Astrocyte of the cerebellum (primary cell): ENCODE measurements at regions not wholly inside any gene's neighbourhood (a gene's known extent, or its start where the extent isn't known, plus 50 kb on each side); places are given as distances from the start of the nearest gene placed in this dataset.

Source experiments
- DNase-seq: peaks from one replicate; pipeline ENCODE4 v3.0.0-alpha.2; 2011; ENCODE audit warnings: low read depth
- H3K4me3 ChIP-seq: 2 replicates; pipeline ENCODE4 v1.5.1; 2011; ENCODE audit warnings: mild to moderate bottlenecking, low read depth, low read length, moderate library complexity
- in situ Hi-C: cut with HindIII; loops from 2 replicates; pipeline ENCODE4 v1.10.0; 2017; ENCODE audit warnings: low sequenced_read_pairs
- TF ChIP-seq, protein P1 (sequence below): IDR thresholded peaks from 2 replicates; pipeline ENCODE4 v1.5.1; 2012; ENCODE audit warnings: low read length, low read depth, moderate library complexity, mild to moderate bottlenecking; ENCODE audit errors: missing control alignments

DNA sequence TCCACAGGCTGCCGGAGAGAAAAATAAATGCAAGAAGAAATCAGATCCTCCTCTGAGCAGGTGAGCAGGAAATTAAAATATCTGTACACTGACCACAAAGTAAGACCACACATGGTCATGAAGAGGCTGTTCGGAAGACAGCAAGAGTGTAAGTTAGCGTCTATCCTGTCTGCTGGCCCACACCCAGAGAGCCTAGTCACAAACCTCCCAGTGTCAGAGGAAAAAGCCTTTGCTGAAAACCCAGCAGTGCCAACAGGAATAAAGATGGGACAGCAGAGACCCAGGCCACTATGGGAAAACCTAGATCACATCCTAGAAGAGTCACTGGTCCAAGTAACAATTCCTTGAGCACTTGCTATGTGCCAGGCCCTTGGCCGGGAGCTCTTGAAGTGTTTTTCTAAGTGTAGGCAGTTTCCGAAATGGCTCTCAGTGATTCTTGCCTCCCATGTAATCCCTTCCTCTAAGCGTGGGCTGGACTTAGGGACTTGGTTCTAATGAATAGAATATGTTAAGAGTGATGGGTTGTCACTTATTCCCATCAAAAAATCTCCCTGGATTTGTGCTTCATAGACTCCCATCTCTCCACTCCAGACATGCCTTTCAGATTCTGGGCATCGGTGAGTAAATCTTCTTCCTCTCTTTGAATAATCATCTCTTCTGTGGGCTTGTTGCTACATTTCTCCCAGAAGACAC, 110.9 kb upstream of the PKDCC start:
- H3K4me3 ChIP-seq, result no peak overlapping the region
- TF ChIP-seq, protein P1, sequence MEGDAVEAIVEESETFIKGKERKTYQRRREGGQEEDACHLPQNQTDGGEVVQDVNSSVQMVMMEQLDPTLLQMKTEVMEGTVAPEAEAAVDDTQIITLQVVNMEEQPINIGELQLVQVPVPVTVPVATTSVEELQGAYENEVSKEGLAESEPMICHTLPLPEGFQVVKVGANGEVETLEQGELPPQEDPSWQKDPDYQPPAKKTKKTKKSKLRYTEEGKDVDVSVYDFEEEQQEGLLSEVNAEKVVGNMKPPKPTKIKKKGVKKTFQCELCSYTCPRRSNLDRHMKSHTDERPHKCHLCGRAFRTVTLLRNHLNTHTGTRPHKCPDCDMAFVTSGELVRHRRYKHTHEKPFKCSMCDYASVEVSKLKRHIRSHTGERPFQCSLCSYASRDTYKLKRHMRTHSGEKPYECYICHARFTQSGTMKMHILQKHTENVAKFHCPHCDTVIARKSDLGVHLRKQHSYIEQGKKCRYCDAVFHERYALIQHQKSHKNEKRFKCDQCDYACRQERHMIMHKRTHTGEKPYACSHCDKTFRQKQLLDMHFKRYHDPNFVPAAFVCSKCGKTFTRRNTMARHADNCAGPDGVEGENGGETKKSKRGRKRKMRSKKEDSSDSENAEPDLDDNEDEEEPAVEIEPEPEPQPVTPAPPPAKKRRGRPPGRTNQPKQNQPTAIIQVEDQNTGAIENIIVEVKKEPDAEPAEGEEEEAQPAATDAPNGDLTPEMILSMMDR, result no peak
- DNase-seq, result no peak
- in situ Hi-C loops, result no loop called here

DNA sequence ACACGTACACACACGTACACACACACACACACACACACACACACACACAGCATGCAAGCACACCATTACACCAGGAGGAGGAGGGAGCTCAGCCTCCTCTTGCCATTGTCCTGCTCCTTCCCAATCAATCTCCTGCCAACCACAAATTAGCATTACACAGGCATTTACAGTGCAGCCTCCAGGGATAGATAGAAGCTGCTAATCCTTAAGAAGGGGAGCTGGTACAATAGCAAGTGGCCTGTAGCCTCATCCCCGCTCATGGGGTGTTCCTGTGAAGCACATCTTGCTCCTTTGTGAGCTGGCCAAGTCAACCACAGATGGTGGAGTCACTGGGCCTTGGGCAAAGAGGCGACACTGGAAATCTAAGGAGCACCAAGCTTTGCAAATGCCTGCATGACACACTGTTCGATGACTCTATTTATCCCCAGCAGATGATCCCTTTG, 110.3 kb upstream of the PKDCC start:
- in situ Hi-C loops, result no loop called here
- TF ChIP-seq, protein P1, result no peak
- DNase-seq, result peak; percentile 46
- H3K4me3 ChIP-seq, result no peak overlapping the region

DNA sequence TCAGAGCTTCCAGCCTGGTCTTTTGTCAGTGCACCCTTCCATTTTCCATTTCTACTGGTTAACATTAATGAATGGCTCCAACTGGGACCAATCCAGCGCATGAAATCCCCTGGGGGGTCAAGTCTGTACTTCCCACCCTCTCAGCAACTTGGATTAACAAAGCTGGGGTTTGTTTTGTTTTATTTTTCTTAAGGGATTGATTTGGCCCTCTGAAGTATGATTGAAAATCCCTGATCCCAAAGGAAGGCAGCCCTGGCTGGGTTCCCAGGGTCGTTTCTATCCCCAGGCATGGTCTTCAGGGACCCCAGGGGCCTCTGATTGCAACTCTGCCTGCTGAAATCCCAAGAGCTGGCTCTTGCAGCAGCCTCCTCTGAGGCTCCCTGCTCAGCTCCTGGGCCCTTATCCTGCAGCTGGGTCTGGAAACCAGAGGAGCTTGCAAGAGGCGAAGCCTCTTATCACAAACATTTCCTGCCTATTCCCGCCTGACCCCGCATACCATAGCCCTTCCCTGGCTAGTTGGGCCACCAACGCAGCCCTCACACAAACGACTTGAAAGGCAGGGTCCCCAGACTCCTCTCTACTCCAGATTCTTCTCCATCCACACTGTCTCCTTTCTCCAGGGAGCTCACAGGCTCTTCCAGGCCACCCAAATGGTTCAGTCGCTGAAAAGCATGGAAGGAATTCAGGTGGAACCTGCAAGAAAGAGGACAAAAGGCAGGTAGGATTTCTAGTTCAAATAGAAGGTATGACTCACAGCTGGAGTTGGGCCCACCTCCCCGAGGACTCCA, 109.7 kb upstream of the PKDCC start:
- in situ Hi-C loops, result no loop called here
- TF ChIP-seq, protein P1, result no peak
- no peak overlapping the region for H3K4me3 ChIP-seq

DNA sequence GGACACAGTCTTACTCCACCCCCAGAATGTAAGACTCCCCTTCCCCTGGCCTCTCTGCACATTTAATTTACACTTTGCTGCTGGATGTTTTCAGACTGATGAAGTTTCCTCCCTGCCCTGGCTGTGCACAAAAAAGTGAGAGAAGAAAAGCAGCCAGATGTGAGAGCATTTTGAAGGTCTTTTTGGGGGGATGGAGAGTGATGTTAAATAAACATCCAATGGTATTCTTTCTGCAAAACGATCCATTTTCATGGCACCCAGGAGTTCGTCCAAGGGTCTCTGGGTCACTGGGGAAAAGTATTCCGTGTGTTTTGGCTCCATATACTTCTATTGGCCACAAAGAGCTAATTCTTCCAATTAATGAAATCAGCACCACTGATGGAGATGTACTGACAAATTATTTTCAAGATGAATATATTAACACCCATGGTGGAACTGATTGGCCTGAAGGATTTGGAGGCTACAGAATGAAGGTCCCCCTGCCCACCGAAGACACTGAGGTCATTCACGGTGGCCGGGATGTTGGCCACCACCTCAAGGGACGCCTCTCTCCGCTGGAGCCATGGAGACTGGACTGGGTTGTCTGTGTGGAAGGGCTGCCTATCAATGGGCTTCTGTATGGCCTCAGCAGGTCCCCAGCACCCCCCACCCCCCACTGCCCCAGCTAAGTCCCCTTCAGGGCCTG, 107.6 kb upstream of the PKDCC start:
- in situ Hi-C loops, result loop anchor here (5.0 kb wide), 1 partner anchor 47 kb away; no protein-coding TSS in a partner anchor
- H3K4me3 ChIP-seq, result no peak overlapping the region
- TF ChIP-seq, protein P1, result no peak
- DNase-seq, result no peak

More for the DNA sequence above, 109.7 kb upstream of the PKDCC start:
- no peak for DNase-seq

DNA sequence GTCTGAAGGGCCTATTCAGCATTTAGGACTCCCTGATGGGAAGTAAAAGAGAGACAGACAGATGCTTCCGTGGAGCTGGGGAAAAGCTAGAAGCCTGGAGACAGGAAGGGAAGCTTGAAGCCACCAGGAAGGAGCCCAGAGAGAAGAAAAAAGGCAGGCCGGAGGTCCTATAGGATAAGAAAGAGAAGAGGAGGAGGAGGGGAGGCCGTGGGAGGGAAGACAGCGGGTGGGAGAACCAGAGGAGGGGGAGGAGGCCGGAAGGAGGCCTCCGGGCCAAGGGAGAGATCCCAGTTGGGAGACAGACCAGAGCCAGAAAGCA, 107.1 kb upstream of the PKDCC start:
- TF ChIP-seq, protein P1, result no peak
- no peak for DNase-seq
- in situ Hi-C loops, result loop anchor here (5.0 kb wide), 1 partner anchor 47 kb away; no protein-coding TSS in a partner anchor
- H3K4me3 ChIP-seq, result no peak overlapping the region

DNA sequence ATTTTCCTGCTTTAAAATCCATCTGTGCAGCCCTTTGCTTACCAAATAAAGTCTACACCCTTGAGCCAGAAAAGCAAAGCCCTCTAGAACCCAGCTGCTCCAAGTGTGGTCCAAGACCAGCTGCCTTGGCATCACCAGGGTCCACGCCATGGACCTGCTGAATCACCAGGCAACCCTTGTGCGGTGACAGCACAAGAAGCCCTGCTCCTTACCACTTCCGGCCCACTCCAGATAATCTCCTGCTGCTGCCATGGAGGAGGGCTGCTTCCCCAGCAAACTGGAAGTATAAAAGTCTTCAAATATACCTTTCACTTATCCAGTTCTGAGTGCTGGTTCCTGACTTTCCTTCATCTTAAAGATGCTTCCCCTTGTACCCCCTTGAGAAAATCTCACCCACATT, 106.0 kb upstream of the PKDCC start:
- no peak for DNase-seq
- in situ Hi-C loops, result loop anchor here (5.0 kb wide), 1 partner anchor 45 kb away; no protein-coding TSS in a partner anchor
- no peak overlapping the region for H3K4me3 ChIP-seq
- TF ChIP-seq, protein P1, result no peak
